Endothelial cell (in vitro differentiated cells): ENCODE measurements at regions not wholly inside any gene's neighbourhood (a gene's known extent, or its start where the extent isn't known, plus 50 kb on each side); places are given as distances from the start of the nearest gene placed in this dataset.

Experiments used
- DNase-seq: peaks from one replicate; pipeline ENCODE4 v3.0.0; 2021; ENCODE audit warnings: low spot score
- H3K27ac Mint-ChIP-seq: one replicate; pipeline ENCODE4 v1.8.0; 2021; ENCODE audit warnings: mixed read lengths, inconsistent platforms; ENCODE audit not compliant: unreplicated experiment
- H3K27me3 Mint-ChIP-seq: one replicate; pipeline ENCODE4 v1.8.0; 2021; ENCODE audit warnings: mild to moderate bottlenecking, moderate library complexity, mixed read lengths, inconsistent platforms; ENCODE audit not compliant: unreplicated experiment
- H3K36me3 Mint-ChIP-seq: one replicate; pipeline ENCODE4 v1.8.0; 2021; ENCODE audit warnings: mild to moderate bottlenecking, low read depth, mixed read lengths, inconsistent platforms; ENCODE audit not compliant: unreplicated experiment
- H3K4me1 Mint-ChIP-seq: one replicate; pipeline ENCODE4 v1.8.0; 2021; ENCODE audit warnings: mild to moderate bottlenecking, mixed read lengths, inconsistent platforms; ENCODE audit not compliant: unreplicated experiment
- H3K4me3 Mint-ChIP-seq: one replicate; pipeline ENCODE4 v1.8.0; 2021; ENCODE audit warnings: mild to moderate bottlenecking, mixed read lengths, inconsistent platforms; ENCODE audit not compliant: unreplicated experiment
- H3K9me3 Mint-ChIP-seq: one replicate; pipeline ENCODE4 v1.8.0; 2021; ENCODE audit warnings: mixed read lengths, inconsistent platforms; ENCODE audit not compliant: unreplicated experiment
- TF ChIP-seq, protein P1 (sequence below): fragments of 200-600 bp; sonication (generic); IDR thresholded peaks from one replicate; pipeline ENCODE4 v1.5.0; 2021; ENCODE audit warnings: antibody characterized with exemption; ENCODE audit not compliant: unreplicated experiment

DNA sequence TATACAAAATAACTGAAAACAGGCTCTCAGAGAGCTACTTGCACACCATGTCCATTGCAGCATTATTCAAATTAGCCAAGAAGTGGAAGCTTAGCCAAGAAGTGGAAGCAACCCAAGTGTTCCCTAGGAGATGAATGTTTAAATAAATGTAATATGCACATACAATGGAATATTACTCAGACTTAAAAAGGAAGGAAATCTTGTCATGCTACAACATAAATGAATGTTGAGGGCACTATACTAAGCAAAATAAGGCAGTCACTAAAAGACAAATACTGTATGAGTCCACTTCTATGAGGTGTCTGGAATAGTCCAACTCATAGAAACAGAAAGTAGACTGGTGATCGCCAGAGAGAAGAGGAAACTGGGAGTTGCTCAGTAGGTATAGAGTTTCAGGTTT, 438.1 kb downstream of the MAT2B start:
- no peak for DNase-seq
- TF ChIP-seq, protein P1, sequence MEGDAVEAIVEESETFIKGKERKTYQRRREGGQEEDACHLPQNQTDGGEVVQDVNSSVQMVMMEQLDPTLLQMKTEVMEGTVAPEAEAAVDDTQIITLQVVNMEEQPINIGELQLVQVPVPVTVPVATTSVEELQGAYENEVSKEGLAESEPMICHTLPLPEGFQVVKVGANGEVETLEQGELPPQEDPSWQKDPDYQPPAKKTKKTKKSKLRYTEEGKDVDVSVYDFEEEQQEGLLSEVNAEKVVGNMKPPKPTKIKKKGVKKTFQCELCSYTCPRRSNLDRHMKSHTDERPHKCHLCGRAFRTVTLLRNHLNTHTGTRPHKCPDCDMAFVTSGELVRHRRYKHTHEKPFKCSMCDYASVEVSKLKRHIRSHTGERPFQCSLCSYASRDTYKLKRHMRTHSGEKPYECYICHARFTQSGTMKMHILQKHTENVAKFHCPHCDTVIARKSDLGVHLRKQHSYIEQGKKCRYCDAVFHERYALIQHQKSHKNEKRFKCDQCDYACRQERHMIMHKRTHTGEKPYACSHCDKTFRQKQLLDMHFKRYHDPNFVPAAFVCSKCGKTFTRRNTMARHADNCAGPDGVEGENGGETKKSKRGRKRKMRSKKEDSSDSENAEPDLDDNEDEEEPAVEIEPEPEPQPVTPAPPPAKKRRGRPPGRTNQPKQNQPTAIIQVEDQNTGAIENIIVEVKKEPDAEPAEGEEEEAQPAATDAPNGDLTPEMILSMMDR, result no peak
- Mint-ChIP-seq H3K9me3 (no peaks in the 10 kb centered on the region), H3K4me1 (no peaks in the 10 kb centered on the region), H3K36me3 (no peaks in the 10 kb centered on the region), H3K27ac (no peak overlapping the region), H3K4me3 (no peak overlapping the region), H3K27me3 (peaks cover 1% of the 10 kb centered on the region)

GRCh38 chr5:163944738-163945137, 439.3 kb downstream of the MAT2B start:
- H3K36me3 Mint-ChIP-seq, result no peaks in the 10 kb centered on the region
- DNase-seq, result no peak
- H3K4me1 Mint-ChIP-seq, result no peaks in the 10 kb centered on the region
- H3K27me3 Mint-ChIP-seq, result peaks cover 1% of the 10 kb centered on the region
- no peak overlapping the region for H3K4me3 Mint-ChIP-seq
- TF ChIP-seq, protein P1, result no peak
- H3K27ac Mint-ChIP-seq, result no peak overlapping the region
- H3K9me3 Mint-ChIP-seq, result no peaks in the 10 kb centered on the region

- Mint-ChIP-seq H3K36me3 (no peaks in the 10 kb centered on the region), H3K4me1 (no peaks in the 10 kb centered on the region), H3K4me3 (no peak overlapping the region), H3K9me3 (no peaks in the 10 kb centered on the region), H3K27me3 (peaks cover 1% of the 10 kb centered on the region), H3K27ac (no peak overlapping the region)
- TF ChIP-seq, protein P1, result no peak
- no peak for DNase-seq
Observed at GRCh38 chr5:163947848-163948666, 442.6 kb downstream of the MAT2B start.

DNA sequence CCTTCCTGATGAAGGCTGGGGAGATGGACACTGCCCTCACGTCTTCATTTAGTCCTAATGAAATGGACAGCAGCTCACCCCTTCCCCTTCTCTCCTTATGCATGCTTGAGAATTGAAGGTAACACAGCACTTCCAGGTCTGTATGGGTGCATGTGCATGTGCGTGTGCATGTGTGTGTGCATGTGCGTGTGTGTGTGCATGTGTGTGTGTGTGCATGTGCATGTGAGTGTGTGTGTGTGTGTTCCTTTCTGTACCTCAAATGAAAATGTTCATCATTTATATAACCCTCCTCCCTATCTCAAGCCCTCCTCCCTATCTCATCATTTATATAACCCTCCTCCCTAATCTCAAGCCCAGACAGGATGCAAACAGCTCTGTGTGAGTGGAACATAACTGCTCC, 444.8 kb downstream of the MAT2B start:
- DNase-seq, result no peak
- H3K4me1 Mint-ChIP-seq, result no peaks in the 10 kb centered on the region
- H3K9me3 Mint-ChIP-seq, result no peaks in the 10 kb centered on the region
- H3K27ac Mint-ChIP-seq, result no peak overlapping the region
- H3K27me3 Mint-ChIP-seq, result peaks cover 1% of the 10 kb centered on the region
- no peak overlapping the region for H3K4me3 Mint-ChIP-seq
- TF ChIP-seq, protein P1, result no peak
- no peaks in the 10 kb centered on the region for H3K36me3 Mint-ChIP-seq

DNA sequence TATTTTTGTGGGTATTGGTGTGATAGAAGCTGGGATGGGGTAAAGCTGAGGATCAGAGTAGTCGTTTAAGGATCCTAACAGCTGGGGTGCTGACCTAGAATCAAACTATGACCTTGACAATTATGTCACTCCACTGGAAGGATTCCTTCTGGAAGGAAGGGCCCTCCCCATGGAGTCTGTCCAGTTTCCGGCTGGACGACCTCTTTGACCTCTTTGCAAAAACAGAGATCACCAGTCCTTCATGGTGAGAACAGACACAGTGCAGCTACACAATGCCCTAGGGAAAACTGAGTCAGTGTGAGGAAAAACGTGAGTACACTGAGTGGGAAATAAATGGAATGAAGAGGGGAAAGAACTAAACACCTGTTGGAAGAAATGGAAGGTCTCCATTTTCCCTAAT, 445.6 kb downstream of the MAT2B start:
- no peak overlapping the region for H3K4me3 Mint-ChIP-seq
- TF ChIP-seq, protein P1, result no peak
- no peaks in the 10 kb centered on the region for H3K9me3 Mint-ChIP-seq
- H3K27me3 Mint-ChIP-seq, result peaks cover 1% of the 10 kb centered on the region
- no peak for DNase-seq
- H3K4me1 Mint-ChIP-seq, result no peaks in the 10 kb centered on the region
- no peak overlapping the region for H3K27ac Mint-ChIP-seq
- no peaks in the 10 kb centered on the region for H3K36me3 Mint-ChIP-seq
